Caco-2 (cell line): ENCODE measurements at regions not wholly inside any gene's neighbourhood (a gene's known extent, or its start where the extent isn't known, plus 50 kb on each side); places are given as distances from the start of the nearest gene placed in this dataset.

Experiments used
- BruUV-seq: library from RNA; stranded (reverse); fragments of 400-500 nt; replicated peaks from 2 replicates; lab custom pipeline; 2021; lab: Mats Ljungman, UMichigan
- CTCF ChIA-PET: fragments of 300-600 bp; sonication (Branson Sonifier 250); formaldehyde crosslinking; loops from one replicate; lab custom pipeline; 2022; ENCODE audit warnings: antibody characterized with exemption; lab: Charles Lee
- POLR2A ChIA-PET: fragments of 300-600 bp; sonication (Branson Sonifier 250); formaldehyde crosslinking; loops from one replicate; lab custom pipeline; 2022; ENCODE audit warnings: antibody characterized with exemption; lab: Charles Lee
- DNase-seq, 2 experiments: peaks; one replicate each; pipeline versions ENCODE4 v3.0.0 to v3.0.0-alpha.2; 2020 to 2022
- H3K27me3 ChIP-seq: replicated peaks from 2 replicates; pipeline ENCODE4 v1.6.0; 2011; ENCODE audit warnings: low read length; ENCODE audit not compliant: control insufficient read depth, insufficient read depth
- H3K36me3 ChIP-seq: 2 replicates; pipeline ENCODE4 v1.5.1; 2011; ENCODE audit warnings: low read length; ENCODE audit not compliant: control insufficient read depth, insufficient read depth
- H3K4me1 ChIP-seq: fragments of 250-450 bp; sonication (Bioruptor Pico); 2 replicates; pipeline ENCODE4 v1.5.1; 2020; ENCODE audit warnings: mild to moderate bottlenecking
- H3K4me3 ChIP-seq: 2 replicates; pipeline ENCODE4 v1.5.1; 2011; ENCODE audit warnings: low read depth, mild to moderate bottlenecking, control low read depth, low read length
- H3K9me3 ChIP-seq: fragments of 250-450 bp; sonication (Bioruptor Pico); 2 replicates; pipeline ENCODE4 v1.5.1; 2020; ENCODE audit warnings: mild to moderate bottlenecking, moderate library complexity
- H3K27ac Mint-ChIP-seq: one replicate; pipeline ENCODE4 v1.8.0; 2022; ENCODE audit warnings: mixed read lengths; ENCODE audit not compliant: unreplicated experiment
- H3K27me3 Mint-ChIP-seq: one replicate; pipeline ENCODE4 v1.8.0; 2022; ENCODE audit warnings: mixed read lengths; ENCODE audit not compliant: insufficient read depth, unreplicated experiment
- H3K36me3 Mint-ChIP-seq: one replicate; pipeline ENCODE4 v1.8.0; 2022; ENCODE audit warnings: mild to moderate bottlenecking, mixed read lengths; ENCODE audit not compliant: insufficient read depth, unreplicated experiment
- H3K4me1 Mint-ChIP-seq: one replicate; pipeline ENCODE4 v1.8.0; 2022; ENCODE audit warnings: low read depth, mixed read lengths; ENCODE audit not compliant: unreplicated experiment
- H3K4me3 Mint-ChIP-seq: one replicate; pipeline ENCODE4 v1.8.0; 2022; ENCODE audit warnings: mild to moderate bottlenecking, moderate library complexity, mixed read lengths; ENCODE audit not compliant: unreplicated experiment
- H3K9me3 Mint-ChIP-seq: one replicate; pipeline ENCODE4 v1.8.0; 2022; ENCODE audit warnings: mixed read lengths; ENCODE audit not compliant: unreplicated experiment
- CTCF ChIP-seq, 2 experiments: fragments of 200-600 bp in 1 of 2; IDR thresholded peaks; 1 replicate in 1 of 2; 2 replicates in 1 of 2; pipeline versions ENCODE4 v1.5.1 to v1.8.0; 2011 to 2022; ENCODE audit warnings: antibody characterized with exemption in 1 of 2, control low read depth in 1 of 2, inconsistent platforms in 1 of 2, low read depth in 1 of 2, low read length in 1 of 2, mild to moderate bottlenecking in 1 of 2, moderate library complexity in 1 of 2; ENCODE audit not compliant: insufficient read depth in 1 of 2, severe bottlenecking in 1 of 2, unreplicated experiment in 1 of 2
- intact Hi-C: fragments of 100-400 bp; cut with micrococcal nuclease; formaldehyde crosslinking; loops from one replicate; pipeline ENCODE4 v1.10.0; 2022; ENCODE audit not compliant: unreplicated experiment

GRCh38 chr13:61696676-61697075, 281.0 kb upstream of the PCDH20 start:
- peaks cover 6% of the 10 kb centered on the region for H3K27me3 Mint-ChIP-seq
- intact Hi-C loops = no loop called here
- H3K27me3 ChIP-seq = no peaks in the 10 kb centered on the region
- no TSS peak for BruUV-seq
- H3K9me3 Mint-ChIP-seq = no peaks in the 10 kb centered on the region
- no peak overlapping the region for H3K4me3 Mint-ChIP-seq
- no peaks in the 10 kb centered on the region for H3K4me1 Mint-ChIP-seq
- no peaks in the 10 kb centered on the region for H3K4me1 ChIP-seq
- CTCF ChIA-PET = no interaction called here
- H3K4me3 ChIP-seq = no peak overlapping the region
- POLR2A ChIA-PET = no interaction called here
- no peaks in the 10 kb centered on the region for H3K9me3 ChIP-seq
- H3K27ac Mint-ChIP-seq = no peak overlapping the region
- H3K36me3 Mint-ChIP-seq = no peaks in the 10 kb centered on the region
- DNase-seq = no peak
- H3K36me3 ChIP-seq = no peaks in the 10 kb centered on the region
- no peak for TF ChIP-seq CTCF (IDR thresholded peaks at IDR 0.05; ENCODE audit: insufficient read depth in 1 of 2, low read depth in 1 of 2, low read length in 1 of 2, severe bottlenecking in 1 of 2, unreplicated experiment in 1 of 2)

GRCh38 chr13:61695147-61695546, 279.5 kb upstream of the PCDH20 start:
- DNase-seq = no peak
- H3K27ac Mint-ChIP-seq = no peak overlapping the region
- ChIA-PET POLR2A (no interaction called here), CTCF (no interaction called here)
- Histone ChIP-seq H3K4me1 (no peaks in the 10 kb centered on the region), H3K4me3 (no peak overlapping the region), H3K36me3 (no peaks in the 10 kb centered on the region), H3K9me3 (no peaks in the 10 kb centered on the region), H3K27me3 (no peaks in the 10 kb centered on the region)
- H3K36me3 Mint-ChIP-seq = no peaks in the 10 kb centered on the region
- no peak for TF ChIP-seq CTCF (IDR thresholded peaks at IDR 0.05; ENCODE audit: insufficient read depth in 1 of 2, low read depth in 1 of 2, low read length in 1 of 2, severe bottlenecking in 1 of 2, unreplicated experiment in 1 of 2)
- no peak overlapping the region for H3K4me3 Mint-ChIP-seq
- no peaks in the 10 kb centered on the region for H3K9me3 Mint-ChIP-seq
- BruUV-seq = no TSS peak
- no peaks in the 10 kb centered on the region for H3K4me1 Mint-ChIP-seq
- peaks cover 4% of the 10 kb centered on the region for H3K27me3 Mint-ChIP-seq
- intact Hi-C loops = no loop called here

- Mint-ChIP-seq H3K9me3 (no peaks in the 10 kb centered on the region), H3K4me1 (no peaks in the 10 kb centered on the region), H3K27me3 (peaks cover 4% of the 10 kb centered on the region), H3K27ac (no peak overlapping the region), H3K36me3 (no peaks in the 10 kb centered on the region), H3K4me3 (no peak overlapping the region)
- Histone ChIP-seq H3K4me1 (no peaks in the 10 kb centered on the region), H3K9me3 (no peaks in the 10 kb centered on the region), H3K4me3 (no peak overlapping the region), H3K27me3 (no peaks in the 10 kb centered on the region), H3K36me3 (no peaks in the 10 kb centered on the region)
- intact Hi-C loops = no loop called here
- no peak for DNase-seq
- no peak for TF ChIP-seq CTCF (IDR thresholded peaks at IDR 0.05; ENCODE audit: insufficient read depth in 1 of 2, low read depth in 1 of 2, low read length in 1 of 2, severe bottlenecking in 1 of 2, unreplicated experiment in 1 of 2)
- ChIA-PET CTCF (no interaction called here), POLR2A (no interaction called here)
- no TSS peak for BruUV-seq
These were observed 277.0 kb upstream of the PCDH20 start for GRCh38 chr13:61692691-61693090.
